ENCODE measurements at regions not wholly inside any gene's neighbourhood (a gene's known extent, or its start where the extent isn't known, plus 50 kb on each side); places are given as distances from the start of the nearest gene placed in this dataset.

DNA sequence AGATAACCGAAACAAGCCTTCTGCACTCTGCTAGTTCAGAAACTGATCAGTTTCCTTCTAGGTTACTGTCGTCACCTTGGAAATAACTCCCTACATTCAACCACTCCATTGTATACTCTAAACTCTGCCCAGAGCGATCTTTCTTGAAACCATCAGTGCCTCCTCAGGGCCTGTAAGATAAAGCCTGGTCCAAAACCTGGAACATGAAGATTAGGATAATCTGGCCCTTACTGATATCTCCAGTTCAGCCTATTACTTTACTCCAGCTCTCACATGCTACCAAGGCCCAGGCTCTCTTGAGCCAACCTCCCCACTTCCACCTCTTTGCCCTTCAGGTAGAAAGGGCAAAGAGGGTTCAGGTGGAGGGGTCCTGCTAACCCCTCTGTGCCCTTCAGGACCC, 125.3 kb upstream of the RXFP2 start:
- DNase-seq, result no peak

- DNase-seq, result no peak
These were observed 124.6 kb upstream of the RXFP2 start for GRCh38 chr13:31614704-31615103.

DNA sequence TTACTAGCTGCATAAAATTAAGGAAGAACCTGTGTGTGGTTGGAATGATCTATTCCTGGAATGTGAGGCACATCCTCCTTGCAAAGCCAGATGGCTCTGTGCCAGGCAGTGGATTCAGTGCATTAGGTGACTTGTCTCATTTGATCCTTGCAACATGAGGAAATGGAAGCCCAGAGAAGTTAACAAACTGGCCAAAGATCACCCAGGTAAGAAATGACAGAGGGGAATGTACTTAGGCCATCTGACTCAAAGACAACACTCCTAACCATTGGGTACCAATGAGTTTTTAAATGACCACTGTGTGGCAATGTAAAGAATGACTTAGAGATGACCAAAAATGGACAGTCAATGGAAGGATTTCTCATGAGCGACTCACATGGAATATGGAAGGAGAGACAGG, 114.2 kb upstream of the RXFP2 start:
- no peak for DNase-seq

- no peak for DNase-seq
These were observed 112.1 kb upstream of the RXFP2 start for GRCh38 chr13:31627097-31627845.

GRCh38 chr13:31629085-31629780, 110.1 kb upstream of the RXFP2 start:
- no peak for DNase-seq

- no peak for DNase-seq
These were observed 108.3 kb upstream of the RXFP2 start for GRCh38 chr13:31631071-31631470.

GRCh38 chr13:31631746-31632145, 107.6 kb upstream of the RXFP2 start:
- DNase-seq, result no peak

DNA sequence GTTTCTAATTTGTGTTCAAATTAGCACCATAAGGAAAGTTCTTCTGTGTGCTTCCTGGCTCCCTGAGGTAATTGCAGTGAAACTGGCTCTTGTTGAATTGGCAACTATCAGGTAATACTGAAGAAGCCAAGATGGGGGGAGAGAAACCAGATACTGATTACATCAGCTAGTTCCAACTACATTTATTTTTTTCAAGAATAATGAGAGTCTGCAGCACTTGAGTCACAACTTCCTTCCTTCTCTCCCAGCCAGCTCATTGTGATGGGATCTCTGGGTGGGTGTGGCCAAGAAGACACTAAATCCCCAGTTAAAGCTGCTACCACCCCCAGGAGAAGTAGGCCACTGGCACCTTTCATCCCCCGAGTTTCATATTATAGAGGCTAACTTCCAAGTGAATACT, 100.7 kb upstream of the RXFP2 start:
- DNase-seq, result no peak

GRCh38 chr13:31639443-31640163, 99.7 kb upstream of the RXFP2 start:
- no peak for DNase-seq

DNA sequence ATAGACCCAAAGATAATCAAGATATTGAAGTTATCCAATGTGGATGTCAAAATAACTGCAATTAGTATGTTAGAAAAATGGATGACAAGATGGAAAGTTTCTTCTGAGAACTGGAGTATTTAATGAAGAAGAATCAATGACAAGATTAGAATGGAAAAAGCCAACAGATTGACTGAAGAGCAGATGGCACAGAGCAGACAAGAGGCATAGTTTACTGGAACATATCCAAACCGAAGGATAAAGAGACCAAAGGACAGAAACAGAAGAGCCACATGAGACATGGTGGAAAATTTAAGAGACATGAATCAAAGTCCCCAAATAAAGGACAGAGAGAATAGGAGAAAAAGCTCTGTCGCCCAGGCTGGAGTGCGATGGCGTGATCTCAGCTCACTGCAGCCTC, 89.6 kb upstream of the RXFP2 start:
- DNase-seq, result no peak

GRCh38 chr13:31653730-31654129, 85.6 kb upstream of the RXFP2 start:
- DNase-seq, result no peak

GRCh38 chr13:31663880-31664585, 75.3 kb upstream of the RXFP2 start:
- no peak for DNase-seq

GRCh38 chr13:31670831-31671617, 68.3 kb upstream of the RXFP2 start:
- DNase-seq, result no peak

GRCh38 chr13:31674051-31674450, 65.3 kb upstream of the RXFP2 start:
- no peak for DNase-seq

GRCh38 chr13:31675440-31675953, 63.8 kb upstream of the RXFP2 start:
- no peak for DNase-seq

GRCh38 chr13:31681133-31681532, 58.2 kb upstream of the RXFP2 start:
- DNase-seq, result no peak

DNA sequence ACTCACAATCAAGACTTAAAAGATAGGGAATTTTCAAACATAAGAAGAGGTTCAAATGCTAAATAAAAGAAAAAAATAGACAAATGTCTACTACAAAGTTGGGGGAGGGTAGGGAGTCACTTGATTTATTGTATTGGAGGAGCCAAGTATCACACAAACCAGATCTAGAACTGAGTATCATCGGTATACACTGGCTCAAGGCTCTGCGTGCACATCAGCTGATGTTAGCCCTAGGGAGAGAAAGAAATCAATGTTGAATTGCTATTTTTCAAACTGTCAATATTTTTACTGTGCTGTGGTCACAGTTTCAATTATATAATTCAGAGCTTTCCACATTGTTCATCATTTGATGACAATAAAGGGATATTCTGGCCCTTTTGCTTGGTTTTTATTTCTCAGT, 54.9 kb upstream of the RXFP2 start:
- no peak for DNase-seq

DNA sequence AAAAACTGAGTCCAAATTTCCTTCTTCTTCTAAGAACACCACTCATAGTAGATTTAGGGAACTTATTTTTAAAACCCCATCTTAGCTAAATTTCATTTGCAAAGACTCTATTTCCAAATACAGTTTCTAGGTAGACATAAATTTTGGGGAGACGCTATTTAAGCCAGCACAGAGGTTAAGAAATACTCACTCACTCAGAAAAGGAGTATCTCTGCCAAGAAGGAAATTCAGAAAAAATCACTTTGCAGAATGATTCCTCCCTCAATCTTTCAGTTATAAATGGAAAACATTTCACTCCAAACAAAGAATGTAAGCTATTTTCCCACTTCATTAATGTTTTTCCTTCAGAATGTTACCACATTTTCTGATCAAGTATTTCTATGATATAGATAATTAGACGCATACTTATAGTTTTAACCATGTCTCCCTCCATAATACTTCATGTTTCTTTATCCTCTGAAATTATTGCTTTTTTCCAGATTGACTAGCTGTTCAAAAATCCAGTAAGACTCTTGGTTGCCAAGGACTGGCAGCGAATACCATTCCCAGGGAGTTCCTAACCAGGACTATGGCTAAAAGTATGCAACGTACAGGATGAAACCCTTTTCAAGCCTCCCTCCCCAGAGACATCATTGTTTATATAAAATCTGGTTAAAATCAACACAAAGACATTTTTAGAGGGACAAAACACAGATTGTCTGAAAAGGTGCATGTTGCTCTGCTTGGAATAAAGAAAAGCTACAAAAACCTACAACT, 52.5 kb upstream of the RXFP2 start:
- DNase-seq, result no peak

Measured in DMS79 (cell line).